ENCODE measurements at regions not wholly inside any gene's neighbourhood (a gene's known extent, or its start where the extent isn't known, plus 50 kb on each side); places are given as distances from the start of the nearest gene placed in this dataset.
A peak's percentile ranks its signal among the peaks of the same experiment; 100 is the strongest.

GRCh38 chr6:11653028-11653583 is 115.6 kb downstream of the TMEM170B start:
- no peak overlapping the region for H3K4me3 ChIP-seq (ENCODE audit: low read depth, low read length)
- TF ChIP-seq CTCF (IDR thresholded peaks at IDR 0.05; ENCODE audit: low read depth, low read length, missing control alignments): no peak
- peak; percentile 33 for DNase-seq (ENCODE audit: low read depth)

- DNase-seq (ENCODE audit: low read depth): no peak
- TF ChIP-seq CTCF (IDR thresholded peaks at IDR 0.05; ENCODE audit: low read depth, low read length, missing control alignments): no peak
- H3K4me3 ChIP-seq (ENCODE audit: low read depth, low read length): no peak overlapping the region
Observed at GRCh38 chr6:11654876-11655275, 117.3 kb downstream of the TMEM170B start.

GRCh38 chr6:11656491-11656890 is 118.9 kb downstream of the TMEM170B start:
- TF ChIP-seq CTCF (IDR thresholded peaks at IDR 0.05; ENCODE audit: low read depth, low read length, missing control alignments): no peak
- H3K4me3 ChIP-seq (ENCODE audit: low read depth, low read length): no peak overlapping the region
- DNase-seq (ENCODE audit: low read depth): no peak

DNA sequence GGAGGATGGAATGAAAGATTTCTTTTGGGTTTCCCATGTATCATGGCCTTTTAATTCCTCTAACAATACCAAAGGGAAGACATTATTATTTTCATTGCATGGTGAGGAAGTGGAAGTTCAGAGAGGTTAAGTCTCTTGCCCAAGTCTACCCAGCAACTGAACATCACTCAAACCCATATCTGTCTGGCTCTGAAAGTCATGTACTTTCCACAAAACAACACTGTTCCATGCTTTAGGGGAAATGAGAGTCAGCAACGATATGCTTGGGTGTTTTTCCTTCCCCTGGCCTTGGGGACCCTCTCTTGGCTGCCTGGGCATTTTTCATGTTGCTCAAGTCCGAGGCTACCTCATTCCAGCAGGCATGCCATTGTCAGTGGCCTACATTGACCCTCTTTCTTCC is 118.8 kb downstream of the ADTRP start:
- DNase-seq (ENCODE audit: low read depth): peak; percentile 25
- no peak for TF ChIP-seq CTCF (IDR thresholded peaks at IDR 0.05; ENCODE audit: low read depth, low read length, missing control alignments)
- no peak overlapping the region for H3K4me3 ChIP-seq (ENCODE audit: low read depth, low read length)

- no peak overlapping the region for H3K4me3 ChIP-seq (ENCODE audit: low read depth, low read length)
- TF ChIP-seq CTCF (IDR thresholded peaks at IDR 0.05; ENCODE audit: low read depth, low read length, missing control alignments): no peak
- no peak for DNase-seq (ENCODE audit: low read depth)
Observed at GRCh38 chr6:11662323-11662722, 116.3 kb downstream of the ADTRP start.

DNA sequence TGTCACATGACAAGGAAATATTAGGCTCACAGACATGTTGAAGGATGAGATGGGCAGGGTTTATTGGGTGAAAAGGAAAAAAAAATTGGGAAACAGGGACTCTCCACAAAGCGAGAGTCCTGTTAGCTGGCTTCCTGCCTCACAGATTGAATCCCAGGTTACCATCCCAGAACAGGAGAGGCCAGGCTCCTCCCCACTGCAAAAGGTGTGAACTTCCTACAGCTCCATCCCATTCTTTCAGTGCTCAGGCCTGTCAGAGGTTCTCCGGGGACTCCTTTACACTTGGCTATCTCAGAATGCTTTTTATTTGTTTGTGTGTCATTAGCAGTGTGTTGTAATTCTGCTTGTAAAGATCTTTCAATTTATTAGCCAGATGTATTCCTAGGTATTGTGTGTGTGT is 115.1 kb downstream of the ADTRP start:
- TF ChIP-seq CTCF (IDR thresholded peaks at IDR 0.05; ENCODE audit: low read depth, low read length, missing control alignments): no peak
- no peak overlapping the region for H3K4me3 ChIP-seq (ENCODE audit: low read depth, low read length)
- DNase-seq (ENCODE audit: low read depth): no peak

All from GM12864 (cell line).